ENCODE measurements at regions not wholly inside any gene's neighbourhood (a gene's known extent, or its start where the extent isn't known, plus 50 kb on each side); places are given as distances from the start of the nearest gene placed in this dataset.

- no peaks in the 10 kb centered on the region for H3K9me3 ChIP-seq (ENCODE audit: control insufficient read depth, low read depth, low read length)
- H3K36me3 ChIP-seq (ENCODE audit: control insufficient read depth, low read depth, low read length), result no peaks in the 10 kb centered on the region
- H3K4me1 ChIP-seq (ENCODE audit: control insufficient read depth, low read depth, low read length), result no peaks in the 10 kb centered on the region
- peaks cover 89% of the 10 kb centered on the region for H3K27me3 ChIP-seq (ENCODE audit: control insufficient read depth, insufficient read depth, low read length)
- H3K9ac ChIP-seq (ENCODE audit: low read length), result no peak overlapping the region
- H3K27ac ChIP-seq (ENCODE audit: low read length), result no peak overlapping the region
- no peak overlapping the region for H3K4me3 ChIP-seq (ENCODE audit: low read length)
Measured at GRCh38 chr9:113646946-113647914, 183.7 kb downstream of the RGS3 start.

- H3K9ac ChIP-seq (ENCODE audit: low read length), result no peak overlapping the region
- no peaks in the 10 kb centered on the region for H3K4me1 ChIP-seq (ENCODE audit: control insufficient read depth, low read depth, low read length)
- H3K36me3 ChIP-seq (ENCODE audit: control insufficient read depth, low read depth, low read length), result no peaks in the 10 kb centered on the region
- H3K9me3 ChIP-seq (ENCODE audit: control insufficient read depth, low read depth, low read length), result no peaks in the 10 kb centered on the region
- H3K27me3 ChIP-seq (ENCODE audit: control insufficient read depth, insufficient read depth, low read length), result peaks cover 81% of the 10 kb centered on the region
- no peak overlapping the region for H3K4me3 ChIP-seq (ENCODE audit: low read length)
- H3K27ac ChIP-seq (ENCODE audit: low read length), result no peak overlapping the region
Measured at GRCh38 chr9:113648048-113648447, 184.5 kb downstream of the RGS3 start.

- no peaks in the 10 kb centered on the region for H3K4me1 ChIP-seq (ENCODE audit: control insufficient read depth, low read depth, low read length)
- H3K9me3 ChIP-seq (ENCODE audit: control insufficient read depth, low read depth, low read length), result no peaks in the 10 kb centered on the region
- peaks cover 76% of the 10 kb centered on the region for H3K27me3 ChIP-seq (ENCODE audit: control insufficient read depth, insufficient read depth, low read length)
- H3K36me3 ChIP-seq (ENCODE audit: control insufficient read depth, low read depth, low read length), result no peaks in the 10 kb centered on the region
- H3K4me3 ChIP-seq (ENCODE audit: low read length), result no peak overlapping the region
- H3K27ac ChIP-seq (ENCODE audit: low read length), result no peak overlapping the region
- H3K9ac ChIP-seq (ENCODE audit: low read length), result no peak overlapping the region
Measured at GRCh38 chr9:113648586-113648985, 185.1 kb downstream of the RGS3 start.

- H3K4me3 ChIP-seq (ENCODE audit: low read length), result no peak overlapping the region
- no peak overlapping the region for H3K9ac ChIP-seq (ENCODE audit: low read length)
- H3K4me1 ChIP-seq (ENCODE audit: control insufficient read depth, low read depth, low read length), result no peaks in the 10 kb centered on the region
- no peak overlapping the region for H3K27ac ChIP-seq (ENCODE audit: low read length)
- no peaks in the 10 kb centered on the region for H3K36me3 ChIP-seq (ENCODE audit: control insufficient read depth, low read depth, low read length)
- H3K27me3 ChIP-seq (ENCODE audit: control insufficient read depth, insufficient read depth, low read length), result peaks cover 71% of the 10 kb centered on the region
- H3K9me3 ChIP-seq (ENCODE audit: control insufficient read depth, low read depth, low read length), result no peaks in the 10 kb centered on the region
Measured at GRCh38 chr9:113649054-113649453, 185.5 kb downstream of the RGS3 start.

- H3K27me3 ChIP-seq (ENCODE audit: control insufficient read depth, insufficient read depth, low read length), result peaks cover 63% of the 10 kb centered on the region
- H3K9ac ChIP-seq (ENCODE audit: low read length), result no peak overlapping the region
- no peaks in the 10 kb centered on the region for H3K9me3 ChIP-seq (ENCODE audit: control insufficient read depth, low read depth, low read length)
- H3K27ac ChIP-seq (ENCODE audit: low read length), result no peak overlapping the region
- no peaks in the 10 kb centered on the region for H3K36me3 ChIP-seq (ENCODE audit: control insufficient read depth, low read depth, low read length)
- H3K4me3 ChIP-seq (ENCODE audit: low read length), result no peak overlapping the region
- H3K4me1 ChIP-seq (ENCODE audit: control insufficient read depth, low read depth, low read length), result no peaks in the 10 kb centered on the region
Measured at GRCh38 chr9:113649855-113650206, 186.3 kb downstream of the RGS3 start.

GRCh38 chr9:113650207-113651131, 186.9 kb downstream of the RGS3 start:
- Histone ChIP-seq H3K27ac (ENCODE audit: low read length) (no peak overlapping the region), H3K9ac (ENCODE audit: low read length) (no peak overlapping the region)

GRCh38 chr9:113651896-113652295, 188.4 kb downstream of the RGS3 start:
- Histone ChIP-seq H3K4me3 (ENCODE audit: low read length) (no peak overlapping the region), H3K9me3 (ENCODE audit: control insufficient read depth, low read depth, low read length) (no peaks in the 10 kb centered on the region), H3K27me3 (ENCODE audit: control insufficient read depth, insufficient read depth, low read length) (peaks cover 43% of the 10 kb centered on the region), H3K9ac (ENCODE audit: low read length) (no peak overlapping the region), H3K27ac (ENCODE audit: low read length) (no peak overlapping the region), H3K36me3 (ENCODE audit: control insufficient read depth, low read depth, low read length) (no peaks in the 10 kb centered on the region), H3K4me1 (ENCODE audit: control insufficient read depth, low read depth, low read length) (no peaks in the 10 kb centered on the region)

More at GRCh38 chr9:113650207-113651131, 186.9 kb downstream of the RGS3 start:
- no peaks in the 10 kb centered on the region for H3K36me3 ChIP-seq (ENCODE audit: control insufficient read depth, low read depth, low read length)
- H3K4me3 ChIP-seq (ENCODE audit: low read length), result no peak overlapping the region
- H3K9me3 ChIP-seq (ENCODE audit: control insufficient read depth, low read depth, low read length), result no peaks in the 10 kb centered on the region
- peaks cover 57% of the 10 kb centered on the region for H3K27me3 ChIP-seq (ENCODE audit: control insufficient read depth, insufficient read depth, low read length)
- H3K4me1 ChIP-seq (ENCODE audit: control insufficient read depth, low read depth, low read length), result no peaks in the 10 kb centered on the region

GRCh38 chr9:113652355-113653152, 189.0 kb downstream of the RGS3 start:
- no peaks in the 10 kb centered on the region for H3K4me1 ChIP-seq (ENCODE audit: control insufficient read depth, low read depth, low read length)
- no peaks in the 10 kb centered on the region for H3K9me3 ChIP-seq (ENCODE audit: control insufficient read depth, low read depth, low read length)
- H3K27me3 ChIP-seq (ENCODE audit: control insufficient read depth, insufficient read depth, low read length), result peaks cover 36% of the 10 kb centered on the region
- H3K27ac ChIP-seq (ENCODE audit: low read length), result no peak overlapping the region
- no peak overlapping the region for H3K9ac ChIP-seq (ENCODE audit: low read length)
- no peaks in the 10 kb centered on the region for H3K36me3 ChIP-seq (ENCODE audit: control insufficient read depth, low read depth, low read length)
- no peak overlapping the region for H3K4me3 ChIP-seq (ENCODE audit: low read length)

GRCh38 chr9:113653746-113654604, 190.4 kb downstream of the RGS3 start:
- no peak overlapping the region for H3K27ac ChIP-seq (ENCODE audit: low read length)
- H3K4me3 ChIP-seq (ENCODE audit: low read length), result no peak overlapping the region
- no peak overlapping the region for H3K9ac ChIP-seq (ENCODE audit: low read length)
- H3K9me3 ChIP-seq (ENCODE audit: control insufficient read depth, low read depth, low read length), result no peaks in the 10 kb centered on the region
- H3K4me1 ChIP-seq (ENCODE audit: control insufficient read depth, low read depth, low read length), result no peaks in the 10 kb centered on the region
- no peaks in the 10 kb centered on the region for H3K36me3 ChIP-seq (ENCODE audit: control insufficient read depth, low read depth, low read length)
- peaks cover 22% of the 10 kb centered on the region for H3K27me3 ChIP-seq (ENCODE audit: control insufficient read depth, insufficient read depth, low read length)

GRCh38 chr9:113654605-113655428, 191.3 kb downstream of the RGS3 start:
- Histone ChIP-seq H3K9me3 (ENCODE audit: control insufficient read depth, low read depth, low read length) (no peaks in the 10 kb centered on the region), H3K4me1 (ENCODE audit: control insufficient read depth, low read depth, low read length) (no peaks in the 10 kb centered on the region), H3K27ac (ENCODE audit: low read length) (no peak overlapping the region), H3K27me3 (ENCODE audit: control insufficient read depth, insufficient read depth, low read length) (peaks cover 13% of the 10 kb centered on the region), H3K36me3 (ENCODE audit: control insufficient read depth, low read depth, low read length) (no peaks in the 10 kb centered on the region), H3K9ac (ENCODE audit: low read length) (no peak overlapping the region), H3K4me3 (ENCODE audit: low read length) (no peak overlapping the region)
